ENCODE measurements at regions not wholly inside any gene's neighbourhood (a gene's known extent, or its start where the extent isn't known, plus 50 kb on each side); places are given as distances from the start of the nearest gene placed in this dataset.

DNA sequence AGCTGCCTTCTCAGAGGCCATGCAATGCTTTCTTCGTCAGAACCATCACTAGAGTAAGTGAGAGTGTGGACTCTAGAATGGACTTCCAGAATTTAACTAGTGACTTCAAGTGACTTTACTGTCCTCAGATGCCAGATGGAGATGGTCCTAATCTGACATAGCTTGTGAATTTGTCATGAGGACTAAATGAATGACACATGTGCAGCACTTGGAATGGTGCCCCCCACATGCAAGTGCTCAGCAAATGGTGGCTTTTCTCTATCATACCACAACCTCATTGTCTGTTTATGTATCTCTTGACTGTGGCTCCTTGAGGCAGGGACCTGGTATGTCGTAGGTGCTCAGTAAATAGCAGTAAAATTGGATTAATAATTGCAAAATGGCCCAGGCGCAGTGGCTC, 91.6 kb upstream of the STX18 start:
- TF ChIP-seq CTCF (conservative IDR thresholded peaks at IDR 0.05) (no peak), ZFX (IDR thresholded peaks at IDR 0.05) (no peak)
